ENCODE measurements at regions not wholly inside any gene's neighbourhood (a gene's known extent, or its start where the extent isn't known, plus 50 kb on each side); places are given as distances from the start of the nearest gene placed in this dataset.

DNA sequence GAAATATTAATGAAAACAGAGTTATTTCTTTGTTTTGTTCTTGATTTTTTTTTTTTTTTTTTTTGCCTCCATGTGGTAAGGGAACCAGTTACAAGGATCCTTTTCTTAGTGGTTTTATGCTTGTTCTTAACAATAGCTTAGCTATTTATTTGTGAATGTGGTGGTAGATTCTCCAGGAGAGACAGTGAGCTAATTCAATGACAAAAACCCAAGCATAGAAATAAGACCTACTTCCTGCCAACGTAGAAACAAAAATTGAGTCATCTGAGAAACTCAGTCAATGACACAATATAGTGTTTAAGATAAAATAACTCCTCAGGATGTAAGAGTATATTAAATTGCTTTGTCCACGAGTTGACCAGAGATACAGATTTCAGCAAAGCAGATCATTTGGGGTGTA is 863.8 kb upstream of the PABPC4L start:
- no peak for DNase-seq

GRCh38 chr4:135050086-135050717 is 848.6 kb upstream of the PABPC4L start:
- TF ChIP-seq, protein P1, sequence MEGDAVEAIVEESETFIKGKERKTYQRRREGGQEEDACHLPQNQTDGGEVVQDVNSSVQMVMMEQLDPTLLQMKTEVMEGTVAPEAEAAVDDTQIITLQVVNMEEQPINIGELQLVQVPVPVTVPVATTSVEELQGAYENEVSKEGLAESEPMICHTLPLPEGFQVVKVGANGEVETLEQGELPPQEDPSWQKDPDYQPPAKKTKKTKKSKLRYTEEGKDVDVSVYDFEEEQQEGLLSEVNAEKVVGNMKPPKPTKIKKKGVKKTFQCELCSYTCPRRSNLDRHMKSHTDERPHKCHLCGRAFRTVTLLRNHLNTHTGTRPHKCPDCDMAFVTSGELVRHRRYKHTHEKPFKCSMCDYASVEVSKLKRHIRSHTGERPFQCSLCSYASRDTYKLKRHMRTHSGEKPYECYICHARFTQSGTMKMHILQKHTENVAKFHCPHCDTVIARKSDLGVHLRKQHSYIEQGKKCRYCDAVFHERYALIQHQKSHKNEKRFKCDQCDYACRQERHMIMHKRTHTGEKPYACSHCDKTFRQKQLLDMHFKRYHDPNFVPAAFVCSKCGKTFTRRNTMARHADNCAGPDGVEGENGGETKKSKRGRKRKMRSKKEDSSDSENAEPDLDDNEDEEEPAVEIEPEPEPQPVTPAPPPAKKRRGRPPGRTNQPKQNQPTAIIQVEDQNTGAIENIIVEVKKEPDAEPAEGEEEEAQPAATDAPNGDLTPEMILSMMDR (IDR thresholded peaks at IDR 0.05), result no peak
- no peak for TF ChIP-seq POLR2A (IDR thresholded peaks at IDR 0.05)
- H3K4me3 ChIP-seq (replicated peaks in 1 of 3), result no peak overlapping the region
- H3K27me3 ChIP-seq, result no peaks in the 10 kb centered on the region
- WGBS, 2 donors, result 73 to 80% methylated on average over 7 of the region's 7 CpGs
- no peak for DNase-seq
- H3K4me1 ChIP-seq, result no peaks in the 10 kb centered on the region
- H3K27ac ChIP-seq, result no peak overlapping the region
- H3K36me3 ChIP-seq, result no peaks in the 10 kb centered on the region
- intact Hi-C loops (cut with DNase I), result no loop called here
- H3K9me3 ChIP-seq, result no peaks in the 10 kb centered on the region

More for the DNA sequence above, 863.8 kb upstream of the PABPC4L start:
- intact Hi-C loops (cut with DNase I), result no loop called here
- Histone ChIP-seq H3K4me1 (no peaks in the 10 kb centered on the region), H3K9me3 (no peaks in the 10 kb centered on the region), H3K27ac (no peak overlapping the region), H3K4me3 (replicated peaks in 1 of 3) (no peak overlapping the region), H3K27me3 (no peaks in the 10 kb centered on the region), H3K36me3 (no peaks in the 10 kb centered on the region)
- no peak for TF ChIP-seq POLR2A (IDR thresholded peaks at IDR 0.05)
- TF ChIP-seq, protein P1 (IDR thresholded peaks at IDR 0.05), result no peak
- WGBS, 2 donors, result 65 to 77% methylated on average over 2 of the region's 2 CpGs

DNA sequence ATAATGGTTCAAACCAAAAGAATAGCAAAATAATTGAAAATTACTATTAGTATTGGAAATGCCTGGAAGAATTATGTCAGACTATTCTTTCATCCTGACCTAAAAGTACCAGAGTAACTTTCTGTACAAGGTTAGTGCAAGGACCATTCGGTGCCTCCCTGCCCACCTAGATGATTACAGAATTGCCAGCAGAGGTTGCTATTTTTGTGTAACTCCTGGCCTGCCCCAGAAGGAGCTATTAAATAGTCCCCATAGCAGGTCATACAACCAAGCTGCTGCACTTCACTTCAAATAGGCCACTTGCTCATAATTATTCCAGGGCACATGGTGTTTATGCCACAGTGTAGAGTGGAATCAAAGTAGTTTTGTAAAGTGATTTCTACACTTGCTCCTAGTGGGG is 831.1 kb upstream of the PABPC4L start:
- H3K9me3 ChIP-seq, result no peaks in the 10 kb centered on the region
- 65 to 81% methylated on average over 1 of the region's 1 CpG for WGBS, 2 donors
- H3K4me1 ChIP-seq, result no peaks in the 10 kb centered on the region
- H3K36me3 ChIP-seq, result no peaks in the 10 kb centered on the region
- no peak for DNase-seq
- intact Hi-C loops (cut with DNase I), result no loop called here
- no peak overlapping the region for H3K27ac ChIP-seq
- no peaks in the 10 kb centered on the region for H3K27me3 ChIP-seq
- no peak for TF ChIP-seq POLR2A (IDR thresholded peaks at IDR 0.05)
- TF ChIP-seq, protein P1 (IDR thresholded peaks at IDR 0.05), result no peak
- no peak overlapping the region for H3K4me3 ChIP-seq (replicated peaks in 1 of 3)

DNA sequence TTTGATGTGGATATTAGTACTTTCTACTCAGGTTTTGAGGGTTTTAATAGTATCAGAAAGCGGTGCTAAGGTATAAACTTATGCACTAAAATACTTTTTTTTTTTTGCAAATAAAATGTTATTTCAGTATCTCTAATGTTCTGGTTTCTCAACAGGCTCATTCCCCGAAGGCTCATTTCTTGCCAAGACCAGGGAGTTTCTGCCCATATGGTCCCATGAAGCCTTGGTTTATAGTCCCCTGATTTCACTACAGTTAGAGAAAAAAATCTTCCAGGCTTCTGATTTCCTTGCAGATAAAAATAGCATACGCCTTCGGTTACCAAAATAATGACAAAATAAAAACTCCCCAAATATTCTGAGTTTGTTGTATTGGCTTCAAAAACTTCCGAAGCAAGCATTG is 814.2 kb upstream of the PABPC4L start:
- intact Hi-C loops (cut with DNase I), result no loop called here
- WGBS, 2 donors, result 73 to 81% methylated on average over 5 of the region's 5 CpGs

DNA sequence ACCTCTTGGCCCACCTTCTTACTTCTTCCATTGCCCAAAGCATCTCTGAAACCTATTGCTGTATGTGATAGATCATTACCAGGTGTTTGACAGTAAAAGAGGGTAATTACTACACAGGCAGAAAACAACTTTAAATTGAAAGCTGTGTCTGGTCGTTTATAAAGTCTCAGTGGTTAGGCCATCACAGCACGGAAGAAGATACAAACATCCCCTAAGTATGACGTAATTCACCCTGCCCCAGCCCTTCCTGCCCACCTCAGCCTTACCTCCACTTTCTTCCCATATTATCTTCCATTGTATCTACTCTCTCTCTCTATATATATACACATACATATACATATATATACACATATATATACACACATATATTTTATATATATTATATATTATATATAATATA is 805.8 kb upstream of the PABPC4L start:
- H3K4me3 ChIP-seq (replicated peaks in 1 of 3), result no peak overlapping the region
- no peaks in the 10 kb centered on the region for H3K27me3 ChIP-seq
- WGBS, 2 donors, result 78 to 83% methylated on average over 3 of the region's 3 CpGs
- H3K4me1 ChIP-seq, result no peaks in the 10 kb centered on the region
- H3K27ac ChIP-seq, result no peak overlapping the region
- DNase-seq, result no peak
- H3K36me3 ChIP-seq, result no peaks in the 10 kb centered on the region
- TF ChIP-seq, protein P1 (IDR thresholded peaks at IDR 0.05), result no peak
- TF ChIP-seq POLR2A (IDR thresholded peaks at IDR 0.05), result no peak
- no peaks in the 10 kb centered on the region for H3K9me3 ChIP-seq
- intact Hi-C loops (cut with DNase I), result no loop called here

More for the DNA sequence above, 814.2 kb upstream of the PABPC4L start:
- TF ChIP-seq POLR2A (IDR thresholded peaks at IDR 0.05), result no peak
- TF ChIP-seq, protein P1 (IDR thresholded peaks at IDR 0.05), result no peak
- DNase-seq, result no peak
- H3K4me3 ChIP-seq (replicated peaks in 1 of 3), result no peak overlapping the region
- H3K27me3 ChIP-seq, result no peaks in the 10 kb centered on the region
- no peak overlapping the region for H3K27ac ChIP-seq
- no peaks in the 10 kb centered on the region for H3K36me3 ChIP-seq
- no peaks in the 10 kb centered on the region for H3K9me3 ChIP-seq
- no peaks in the 10 kb centered on the region for H3K4me1 ChIP-seq

Data from thyroid gland (tissue), 4 donors.